ENCODE measurements at regions not wholly inside any gene's neighbourhood (a gene's known extent, or its start where the extent isn't known, plus 50 kb on each side); places are given as distances from the start of the nearest gene placed in this dataset.

GRCh38 chr5:133799571-133800237 is 168.7 kb downstream of the C5orf15 start:
- RAD21 ChIA-PET (ENCODE audit: unreplicated experiment): no interaction called here
- intact Hi-C loops (cut with micrococcal nuclease; ENCODE audit: unreplicated experiment): no loop called here
- Histone ChIP-seq H3K4me1 (ENCODE audit: control insufficient read depth, insufficient read depth, low read length) (no peaks in the 10 kb centered on the region), H2AFZ (ENCODE audit: control insufficient read depth, low read depth, low read length) (no peak overlapping the region), H3K27ac (ENCODE audit: control insufficient read depth, insufficient read depth) (no peak overlapping the region), H3K9me3 (replicated peaks; ENCODE audit: control insufficient read depth, insufficient read depth, low read length) (no peaks in the 10 kb centered on the region; the same call in 2 of the 3 replicates), H3K9ac (ENCODE audit: control insufficient read depth, insufficient read depth, low read length) (no peak overlapping the region), H3K27me3 (replicated peaks in 1 of 2; ENCODE audit: control insufficient read depth in 2 of 2, insufficient read depth in 2 of 2, low read length in 1 of 2) (peaks cover 0 to 8% of the 10 kb centered on the region in 2 experiments; a peak in 2 of 4 replicates), H3K4me3 (no peak overlapping the region), H3K36me3 (ENCODE audit: control insufficient read depth in 2 of 2, insufficient read depth in 2 of 2, low read length in 1 of 2) (no peaks in the 10 kb centered on the region), H3K79me2 (ENCODE audit: control insufficient read depth, insufficient read depth, low read length) (no peaks in the 10 kb centered on the region), H4K20me1 (ENCODE audit: control insufficient read depth, insufficient read depth) (no peaks in the 10 kb centered on the region), H3K4me2 (ENCODE audit: control insufficient read depth, insufficient read depth) (no peak overlapping the region)
- BruUV-seq (replicated peaks): no TSS peak
- ATAC-seq: no peak; the same call in 2 of the 3 replicates
- no peak for FAIRE-seq
- POLR2A ChIA-PET: no interaction called here
- SMC1A ChIA-PET (ENCODE audit: uncharacterized antibody, unreplicated experiment): interaction anchor here (1.1 kb wide), 1 partner anchor 26 kb away, joined by 3 read pairs; no protein-coding TSS in a partner anchor
- in situ Hi-C loops (cut with MboI): no loop called here
- 51% methylated on average over 8 of the region's 8 CpGs for WGBS (ENCODE audit: insufficient coverage, insufficient replicate concordance, low lambda C conversion rate, missing lambda C conversion rate)
- no peak for DNase-seq (ENCODE audit: low read depth, low spot score)
- no peak for TF ChIP-seq CHD4 (IDR thresholded peaks at IDR 0.05)
- TF ChIP-seq ZZZ3 (IDR thresholded peaks at IDR 0.05; ENCODE audit: control insufficient read depth, insufficient read length, low read depth): no peak
- no peak for TF ChIP-seq FOXK2 (IDR thresholded peaks at IDR 0.05)
- no peak for TF ChIP-seq MXI1 (IDR thresholded peaks at IDR 0.05; ENCODE audit: low read depth, low read length)
- no peak for TF ChIP-seq GATAD2B (conservative IDR thresholded peaks at IDR 0.05; ENCODE audit: low read depth)
- no peak for TF ChIP-seq EP300 (IDR thresholded peaks at IDR 0.05; ENCODE audit: borderline replicate concordance in 1 of 2, control insufficient read depth in 1 of 2, low read depth in 2 of 2, low read length in 2 of 2)
- no peak for TF ChIP-seq RUNX3 (IDR thresholded peaks at IDR 0.05; ENCODE audit: low read length)
- TF ChIP-seq CBX3 (IDR thresholded peaks at IDR 0.05; ENCODE audit: borderline replicate concordance, low read depth): no peak
- no peak for TF ChIP-seq ZNF217 (IDR thresholded peaks at IDR 0.05)
- TF ChIP-seq POLR2AphosphoS2 (IDR thresholded peaks at IDR 0.05; ENCODE audit: low read depth, low read length): no peak
- no peak for TF ChIP-seq KLF5 (IDR thresholded peaks at IDR 0.05; ENCODE audit: partially characterized antibody)
- TF ChIP-seq ZNF592 (IDR thresholded peaks at IDR 0.05): no peak
- no peak for TF ChIP-seq TCF12 (IDR thresholded peaks at IDR 0.05; ENCODE audit: low read depth, low read length)
- no peak for TF ChIP-seq ZBTB4 (CRISPR knock-in tag; IDR thresholded peaks at IDR 0.05)
- CTCF ChIA-PET: interaction anchor here (0.6 to 1.5 kb wide), 5 partner anchors 9 to 70 kb away, joined by 3 read pairs; no protein-coding TSS in a partner anchor
